NCI-H2196 (cell line): ENCODE measurements at regions not wholly inside any gene's neighbourhood (a gene's known extent, or its start where the extent isn't known, plus 50 kb on each side); places are given as distances from the start of the nearest gene placed in this dataset.

Source experiments
- DNase-seq: peaks from one replicate; lab custom pipeline; 2025; ENCODE audit not compliant: unreplicated experiment; lab: John Stamatoyannopoulos, UW

- no peak for DNase-seq
Measured at GRCh38 chr2:67950018-67950417, 112.8 kb downstream of the C1D start.

- no peak for DNase-seq
Measured at GRCh38 chr2:67950919-67951318, 111.9 kb downstream of the C1D start.

GRCh38 chr2:67952066-67952465 is 110.7 kb downstream of the C1D start:
- DNase-seq = no peak

- DNase-seq = peak; percentile 73
Measured at GRCh38 chr2:67954093-67954748, 108.6 kb downstream of the C1D start.

GRCh38 chr2:67955748-67956603 is 106.8 kb downstream of the C1D start:
- no peak for DNase-seq

- DNase-seq = no peak
Measured at GRCh38 chr2:67965246-67965645, 97.6 kb downstream of the C1D start.

- DNase-seq = no peak
Measured at GRCh38 chr2:67970071-67970470, 92.7 kb downstream of the C1D start.

- no peak for DNase-seq
Measured at GRCh38 chr2:67970542-67970941, 92.3 kb downstream of the C1D start.

- peak; percentile 4 for DNase-seq
Measured at GRCh38 chr2:67974559-67975430, 88.0 kb downstream of the C1D start.

GRCh38 chr2:67977464-67977863 is 85.3 kb downstream of the C1D start:
- DNase-seq = no peak

- DNase-seq = no peak
Measured at GRCh38 chr2:67982956-67983355, 79.8 kb downstream of the C1D start.

- no peak for DNase-seq
Measured at GRCh38 chr2:67984600-67984999, 78.2 kb downstream of the C1D start.

- DNase-seq = no peak
Measured at GRCh38 chr2:67985586-67985985, 77.2 kb downstream of the C1D start.

GRCh38 chr2:67986258-67986657 is 76.5 kb downstream of the C1D start:
- DNase-seq = no peak
